ENCODE measurements at regions not wholly inside any gene's neighbourhood (a gene's known extent, or its start where the extent isn't known, plus 50 kb on each side); places are given as distances from the start of the nearest gene placed in this dataset.
"Not testable (repeated sequence)": the region's sequence is repeated elsewhere in the genome, so short reads cannot be mapped to it uniquely, and the experiment has no call there.

DNA sequence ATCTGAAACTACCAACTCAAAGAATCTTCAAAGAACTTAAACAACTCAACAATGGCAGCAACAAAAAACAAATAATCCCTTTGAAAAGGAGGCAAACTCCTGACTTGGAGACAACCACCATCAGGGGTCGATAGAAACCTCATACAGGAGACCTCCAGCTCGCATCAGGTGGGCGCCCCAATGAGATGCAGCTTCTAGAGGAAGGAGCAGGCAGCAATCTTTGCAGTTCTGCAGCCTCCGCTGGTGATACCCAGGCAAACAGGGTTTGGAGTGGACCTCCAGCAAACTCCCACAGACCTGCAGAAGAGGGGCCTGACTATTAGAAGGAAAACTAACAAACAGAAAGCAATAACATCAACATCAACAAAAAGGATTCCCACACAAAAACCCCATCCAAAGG lies 93.2 kb downstream of the CYLC1 start:
- H3K9ac ChIP-seq; POLR2A ChIA-PET; H3K4me3 ChIP-seq (ENCODE audit: low read depth in 2 of 2, low read length in 1 of 2); H3K27me3 ChIP-seq (ENCODE audit: insufficient read depth); H3K4me1 ChIP-seq (ENCODE audit: control insufficient read depth in 1 of 2, insufficient read depth in 2 of 2, low read depth in 1 of 2, low read length in 1 of 2); DNase-seq; H3K9me2 ChIP-seq; H3K27ac ChIP-seq (ENCODE audit: low read depth in 2 of 2, low read length in 1 of 2); H2AFZ ChIP-seq (ENCODE audit: low read depth); H3K79me2 ChIP-seq (ENCODE audit: insufficient read depth); H4K20me1 ChIP-seq (ENCODE audit: insufficient read depth); H3F3A ChIP-seq (replicated peaks; ENCODE audit: insufficient read depth); H3K36me3 ChIP-seq (replicated peaks in 1 of 2; ENCODE audit: control insufficient read depth in 1 of 2, insufficient read depth in 2 of 2, low read length in 1 of 2); H3K9me3 ChIP-seq; H3K4me2 ChIP-seq: not testable (repeated sequence)
- CTCF ChIA-PET: interaction anchor here (1.0 kb wide), 1 partner anchor 38 kb away, joined by 4 read pairs; no protein-coding TSS in a partner anchor
- 8% methylated on average over 4 of the region's 4 CpGs for whole genome bisulfite sequencing (ENCODE audit: low lambda C conversion rate)

DNA sequence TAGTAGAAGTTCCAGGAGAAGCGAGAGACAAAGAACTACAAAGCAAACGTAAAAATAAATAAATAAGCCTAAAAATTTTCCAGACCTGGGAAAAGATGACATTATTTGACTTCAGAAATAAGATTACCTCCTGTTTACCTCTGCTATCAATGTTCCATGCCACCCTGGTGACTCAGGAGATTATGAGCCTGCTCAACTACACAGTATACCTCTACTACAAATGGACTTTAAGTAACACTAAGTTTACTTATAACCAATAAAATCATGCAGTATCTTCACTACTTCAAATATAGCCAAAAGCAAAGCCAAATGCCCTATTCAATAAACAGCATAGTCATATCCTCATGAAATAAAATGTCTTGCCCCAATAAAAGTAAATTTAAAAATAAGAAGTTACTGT lies 105.4 kb downstream of the CYLC1 start:
- ChIA-PET CTCF (no interaction called here), POLR2A (no interaction called here)
- TF ChIP-seq ZBTB33 (IDR thresholded peaks at IDR 0.05; ENCODE audit: borderline replicate concordance, low read depth): no peak
- no peak for TF ChIP-seq RAD21 (IDR thresholded peaks at IDR 0.05; ENCODE audit: low read length)
- TF ChIP-seq RFX5 (IDR thresholded peaks at IDR 0.05; ENCODE audit: low read length): no peak
- TF ChIP-seq GATA2 (CRISPR knock-in tag; IDR thresholded peaks at IDR 0.05): no peak
- TF ChIP-seq MEF2A (IDR thresholded peaks at IDR 0.05; ENCODE audit: borderline replicate concordance, low read depth): no peak
- TF ChIP-seq TEAD4 (IDR thresholded peaks at IDR 0.05; ENCODE audit: borderline replicate concordance, insufficient read depth): no peak
- no peak for TF ChIP-seq TAF1 (IDR thresholded peaks at IDR 0.05; ENCODE audit: borderline replicate concordance, low read depth, low read length)
- TF ChIP-seq YY1 (IDR thresholded peaks at IDR 0.05; ENCODE audit: low read depth): no peak
- no peak for TF ChIP-seq RXRA (IDR thresholded peaks at IDR 0.05; ENCODE audit: borderline replicate concordance, low read depth)
- TF ChIP-seq GABPA (IDR thresholded peaks at IDR 0.05; ENCODE audit: low read depth): no peak
- no peak for TF ChIP-seq NRF1 (IDR thresholded peaks at IDR 0.05; ENCODE audit: low read depth, low read length)
- no peak for TF ChIP-seq NFIC (IDR thresholded peaks at IDR 0.05; ENCODE audit: borderline replicate concordance)
- TF ChIP-seq ELF1 (IDR thresholded peaks at IDR 0.05): no peak
- no peak for TF ChIP-seq MAX (IDR thresholded peaks at IDR 0.05; ENCODE audit: low read depth)
- TF ChIP-seq CTCF (IDR thresholded peaks at IDR 0.05): no peak

More for the DNA sequence above, 105.4 kb downstream of the CYLC1 start:
- no peaks in the 10 kb centered on the region for H3K36me3 ChIP-seq (replicated peaks in 1 of 2; ENCODE audit: control insufficient read depth in 1 of 2, insufficient read depth in 2 of 2, low read length in 1 of 2)
- H3K9me3 ChIP-seq: no peaks in the 10 kb centered on the region
- no peaks in the 10 kb centered on the region for H3F3A ChIP-seq (replicated peaks; ENCODE audit: insufficient read depth)
- H2AFZ ChIP-seq (ENCODE audit: low read depth): no peak overlapping the region
- 11% methylated on average over 2 of the region's 2 CpGs for WGBS (ENCODE audit: low lambda C conversion rate)
- H3K4me1 ChIP-seq (ENCODE audit: control insufficient read depth in 1 of 2, insufficient read depth in 2 of 2, low read depth in 1 of 2, low read length in 1 of 2): no peaks in the 10 kb centered on the region
- H3K9ac ChIP-seq: no peak overlapping the region
- H3K79me2 ChIP-seq (ENCODE audit: insufficient read depth): no peaks in the 10 kb centered on the region
- no peak for DNase-seq
- H3K4me3 ChIP-seq (ENCODE audit: low read depth in 2 of 2, low read length in 1 of 2): no peak overlapping the region
- no peak overlapping the region for H3K27ac ChIP-seq (ENCODE audit: low read depth in 2 of 2, low read length in 1 of 2)
- H3K27me3 ChIP-seq (ENCODE audit: insufficient read depth): no peaks in the 10 kb centered on the region
- no peak overlapping the region for H3K4me2 ChIP-seq
- no peaks in the 10 kb centered on the region for H4K20me1 ChIP-seq (ENCODE audit: insufficient read depth)
- H3K9me2 ChIP-seq: no peaks in the 10 kb centered on the region
